GM12878 (cell line): ENCODE measurements at regions not wholly inside any gene's neighbourhood (a gene's known extent, or its start where the extent isn't known, plus 50 kb on each side); places are given as distances from the start of the nearest gene placed in this dataset.

Experiments
- ATAC-seq: fragments of 200-7000 bp; cut with Tn5 transposase; 3 replicates; pipeline ENCODE4 v1.9.1; 2020; ENCODE audit warnings: mild to moderate bottlenecking, moderate library complexity
- BruUV-seq: library from RNA; stranded (reverse); fragments of 400-500 nt; replicated peaks from 2 replicates; lab custom pipeline; 2021; lab: Mats Ljungman, UMichigan
- CTCF ChIA-PET: fragments of 300-600 bp; sonication (Branson Sonifier 250); formaldehyde crosslinking; extraction: SDS; loops from one replicate; lab custom pipeline; 2021; ENCODE audit warnings: inconsistent platforms; lab: Yijun Ruan, JAX
- POLR2A ChIA-PET: fragments of 350-600 bp; formaldehyde crosslinking; extraction: SDS; loops from one replicate; lab custom pipeline; 2021; ENCODE audit warnings: inconsistent platforms; lab: Charles Lee
- RAD21 ChIA-PET: fragments of 300-600 bp; sonication (Branson Sonifier 250); formaldehyde crosslinking; loops from one replicate; lab custom pipeline; 2023; ENCODE audit warnings: antibody characterized with exemption; ENCODE audit not compliant: unreplicated experiment; lab: Charles Lee
- SMC1A ChIA-PET: fragments of 300-600 bp; sonication (Branson Sonifier 250); formaldehyde crosslinking; loops from one replicate; lab custom pipeline; 2023; ENCODE audit not compliant: unreplicated experiment, uncharacterized antibody; lab: Charles Lee
- DNase-seq: peaks from one replicate; pipeline ENCODE4 v3.0.0-alpha.2; 2011; ENCODE audit warnings: low read depth, low spot score
- FAIRE-seq: peaks from 3 replicates; lab custom pipeline; 2011; peaks lifted over from hg19 to GRCh38; lab: Jason Lieb, UNC
- H2AFZ ChIP-seq: 2 replicates; pipeline ENCODE4 v1.6.0; 2011; ENCODE audit warnings: low read depth, low read length, control low read depth; ENCODE audit not compliant: control insufficient read depth
- H3K27ac ChIP-seq: 2 replicates; pipeline ENCODE4 v1.5.1; 2011; ENCODE audit warnings: control low read depth; ENCODE audit not compliant: control insufficient read depth, insufficient read depth
- H3K27me3 ChIP-seq, 2 experiments: replicated peaks in 1 of 2; 2 replicates each; pipeline versions ENCODE4 v1.6.0 to v1.6.1; 2011; ENCODE audit warnings: low read length in 1 of 2; ENCODE audit not compliant: control insufficient read depth in 2 of 2, insufficient read depth in 2 of 2
- H3K36me3 ChIP-seq, 2 experiments: 2 replicates each; pipeline ENCODE4 v1.5.1; 2011; ENCODE audit warnings: low read length in 1 of 2; ENCODE audit not compliant: control insufficient read depth in 2 of 2, insufficient read depth in 2 of 2
- H3K4me1 ChIP-seq: 2 replicates; pipeline ENCODE4 v1.6.1; 2011; ENCODE audit warnings: mild to moderate bottlenecking, low read length, moderate library complexity, mixed read lengths; ENCODE audit not compliant: control insufficient read depth, insufficient read depth
- H3K4me2 ChIP-seq: 2 replicates; pipeline ENCODE4 v1.6.0; 2011; ENCODE audit warnings: control low read depth; ENCODE audit not compliant: control insufficient read depth, insufficient read depth
- H3K4me3 ChIP-seq: fragments of 200-600 bp; sonication (generic); 2 replicates; pipeline ENCODE4 v1.5.1; 2016
- H3K79me2 ChIP-seq: 2 replicates; pipeline ENCODE4 v1.6.0; 2011; ENCODE audit warnings: low read length; ENCODE audit not compliant: control insufficient read depth, insufficient read depth
- H3K9ac ChIP-seq: 2 replicates; pipeline ENCODE4 v1.8.0; 2011; ENCODE audit warnings: low read length, control low read depth, mixed read lengths; ENCODE audit not compliant: control insufficient read depth, insufficient read depth
- H3K9me3 ChIP-seq: replicated peaks from 3 replicates; pipeline ENCODE4 v1.5.1; 2011; ENCODE audit warnings: mild to moderate bottlenecking, low read length; ENCODE audit not compliant: control insufficient read depth, insufficient read depth
- H4K20me1 ChIP-seq: 2 replicates; pipeline ENCODE4 v1.6.0; 2011; ENCODE audit not compliant: control insufficient read depth, insufficient read depth
- BACH1 ChIP-seq: fragments of 450-650 bp; IDR thresholded peaks from 2 replicates; pipeline ENCODE4 v1.6.1; 2017; ENCODE audit warnings: mild to moderate bottlenecking, borderline replicate concordance
- PAX8 ChIP-seq: fragments of 450-650 bp; IDR thresholded peaks from 2 replicates; pipeline ENCODE4 v1.6.1; 2017; ENCODE audit warnings: mild to moderate bottlenecking, moderate library complexity
- POU2F2 ChIP-seq: IDR thresholded peaks from 3 replicates; pipeline ENCODE4 v1.6.1; 2011; ENCODE audit warnings: low read depth, mild to moderate bottlenecking, low read length, borderline replicate concordance
- TARDBP ChIP-seq: IDR thresholded peaks from 2 replicates; pipeline ENCODE4 v1.6.1; 2016; ENCODE audit warnings: borderline replicate concordance
- TBL1XR1 ChIP-seq: IDR thresholded peaks from 2 replicates; pipeline ENCODE4 v1.6.1; 2012; ENCODE audit warnings: low read depth, low read length, improper control_type of control experiment
- YY1 ChIP-seq: IDR thresholded peaks from 2 replicates; pipeline ENCODE4 v1.6.1; 2011; ENCODE audit warnings: low read depth, mild to moderate bottlenecking, low read length
- ZNF274 ChIP-seq: IDR thresholded peaks from one replicate; pipeline ENCODE4 v1.8.0; 2011; ENCODE audit not compliant: insufficient read length, insufficient read depth
- WGBS: methylation state at CpG from one replicate; pipeline ENCODE4 v1.1.6; 2016; ENCODE audit warnings: low lambda C conversion rate; ENCODE audit not compliant: insufficient replicate concordance, insufficient coverage; ENCODE audit errors: missing lambda C conversion rate; 5-methylcytosine and 5-hydroxymethylcytosine counted together
- in situ Hi-C: fragments of 300-500 bp; cut with MboI; formaldehyde crosslinking; loops from 9 replicates; pipeline ENCODE4 v1.14.3; 2018; ENCODE audit warnings: mixed read lengths
- intact Hi-C: fragments of 100-400 bp; cut with micrococcal nuclease; formaldehyde crosslinking; loops from one replicate; pipeline ENCODE4 v1.14.2; 2022; ENCODE audit not compliant: unreplicated experiment
- TF ChIP-seq, protein P1 (sequence below): fragments of 450-650 bp; IDR thresholded peaks from 2 replicates; pipeline ENCODE4 v1.6.1; 2017; ENCODE audit warnings: antibody characterized with exemption, mild to moderate bottlenecking, moderate library complexity
- TF ChIP-seq, protein P2 (sequence below): fragments of 150-350 bp; IDR thresholded peaks from 2 replicates; pipeline ENCODE4 v1.6.1; 2014; ENCODE audit warnings: mild to moderate bottlenecking, low read depth, low read length
- TF ChIP-seq, protein P3 (sequence below): fragments of 450-650 bp; IDR thresholded peaks from 2 replicates; pipeline ENCODE4 v1.6.1; 2018; ENCODE audit warnings: mild to moderate bottlenecking, low read depth, moderate library complexity; ENCODE audit not compliant: partially characterized antibody
- TF ChIP-seq, protein P4 (sequence below): fragments of 450-650 bp; formaldehyde crosslinking; IDR thresholded peaks from 2 replicates; pipeline ENCODE4 v1.5.0; 2022; ENCODE audit warnings: mild to moderate bottlenecking, missing genetic modification characterization
- TF ChIP-seq, protein P5 (sequence below): IDR thresholded peaks from 2 replicates; pipeline ENCODE4 v1.6.1; 2011; ENCODE audit warnings: mild to moderate bottlenecking, low read depth, low read length, moderate library complexity; ENCODE audit not compliant: insufficient replicate concordance

DNA sequence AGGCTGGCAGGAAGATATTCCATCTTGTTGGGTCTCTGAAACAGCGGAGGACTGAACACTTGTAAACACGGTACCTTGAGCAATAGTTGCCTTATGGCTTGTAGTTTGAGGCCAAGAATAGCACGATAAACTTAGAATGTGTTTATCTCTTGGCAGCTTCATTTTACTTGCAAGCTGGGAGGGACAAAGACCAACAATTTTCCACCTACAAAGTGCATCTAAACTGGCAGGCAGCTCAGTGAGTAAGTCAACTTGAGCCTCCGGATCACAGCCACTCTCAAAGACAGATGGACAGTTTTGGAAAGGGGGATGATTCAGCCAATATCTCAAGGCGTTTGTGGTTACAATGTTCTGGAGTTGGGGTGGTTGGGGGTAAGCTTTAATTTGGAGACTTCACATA is 652.6 kb downstream of the CETN3 start:
- no peaks in the 10 kb centered on the region for H4K20me1 ChIP-seq
- BruUV-seq: no TSS peak
- WGBS: 77% methylated on average over 5 of the region's 5 CpGs
- H3K9me3 ChIP-seq: no peaks in the 10 kb centered on the region
- DNase-seq (no peak), FAIRE-seq (no peak), ATAC-seq (no peak)
- no peak overlapping the region for H3K4me2 ChIP-seq
- no peak overlapping the region; the same call in 1 of the 2 replicates for H2AFZ ChIP-seq
- H3K4me1 ChIP-seq: no peaks in the 10 kb centered on the region
- CTCF ChIA-PET: interaction anchor here (1.4 kb wide), 1 partner anchor 27 kb away, joined by 3 read pairs; no protein-coding TSS in a partner anchor
- intact Hi-C loops (loop anchor here (10.0 kb wide), 1 partner anchor 58 kb away; no protein-coding TSS in a partner anchor), in situ Hi-C loops (no loop called here)
- TF ChIP-seq, protein P1, sequence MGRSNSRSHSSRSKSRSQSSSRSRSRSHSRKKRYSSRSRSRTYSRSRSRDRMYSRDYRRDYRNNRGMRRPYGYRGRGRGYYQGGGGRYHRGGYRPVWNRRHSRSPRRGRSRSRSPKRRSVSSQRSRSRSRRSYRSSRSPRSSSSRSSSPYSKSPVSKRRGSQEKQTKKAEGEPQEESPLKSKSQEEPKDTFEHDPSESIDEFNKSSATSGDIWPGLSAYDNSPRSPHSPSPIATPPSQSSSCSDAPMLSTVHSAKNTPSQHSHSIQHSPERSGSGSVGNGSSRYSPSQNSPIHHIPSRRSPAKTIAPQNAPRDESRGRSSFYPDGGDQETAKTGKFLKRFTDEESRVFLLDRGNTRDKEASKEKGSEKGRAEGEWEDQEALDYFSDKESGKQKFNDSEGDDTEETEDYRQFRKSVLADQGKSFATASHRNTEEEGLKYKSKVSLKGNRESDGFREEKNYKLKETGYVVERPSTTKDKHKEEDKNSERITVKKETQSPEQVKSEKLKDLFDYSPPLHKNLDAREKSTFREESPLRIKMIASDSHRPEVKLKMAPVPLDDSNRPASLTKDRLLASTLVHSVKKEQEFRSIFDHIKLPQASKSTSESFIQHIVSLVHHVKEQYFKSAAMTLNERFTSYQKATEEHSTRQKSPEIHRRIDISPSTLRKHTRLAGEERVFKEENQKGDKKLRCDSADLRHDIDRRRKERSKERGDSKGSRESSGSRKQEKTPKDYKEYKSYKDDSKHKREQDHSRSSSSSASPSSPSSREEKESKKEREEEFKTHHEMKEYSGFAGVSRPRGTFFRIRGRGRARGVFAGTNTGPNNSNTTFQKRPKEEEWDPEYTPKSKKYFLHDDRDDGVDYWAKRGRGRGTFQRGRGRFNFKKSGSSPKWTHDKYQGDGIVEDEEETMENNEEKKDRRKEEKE: no peak
- TF ChIP-seq ZNF274: no peak
- TF ChIP-seq, protein P2, sequence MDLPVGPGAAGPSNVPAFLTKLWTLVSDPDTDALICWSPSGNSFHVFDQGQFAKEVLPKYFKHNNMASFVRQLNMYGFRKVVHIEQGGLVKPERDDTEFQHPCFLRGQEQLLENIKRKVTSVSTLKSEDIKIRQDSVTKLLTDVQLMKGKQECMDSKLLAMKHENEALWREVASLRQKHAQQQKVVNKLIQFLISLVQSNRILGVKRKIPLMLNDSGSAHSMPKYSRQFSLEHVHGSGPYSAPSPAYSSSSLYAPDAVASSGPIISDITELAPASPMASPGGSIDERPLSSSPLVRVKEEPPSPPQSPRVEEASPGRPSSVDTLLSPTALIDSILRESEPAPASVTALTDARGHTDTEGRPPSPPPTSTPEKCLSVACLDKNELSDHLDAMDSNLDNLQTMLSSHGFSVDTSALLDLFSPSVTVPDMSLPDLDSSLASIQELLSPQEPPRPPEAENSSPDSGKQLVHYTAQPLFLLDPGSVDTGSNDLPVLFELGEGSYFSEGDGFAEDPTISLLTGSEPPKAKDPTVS: no peak
- TF ChIP-seq, protein P3, sequence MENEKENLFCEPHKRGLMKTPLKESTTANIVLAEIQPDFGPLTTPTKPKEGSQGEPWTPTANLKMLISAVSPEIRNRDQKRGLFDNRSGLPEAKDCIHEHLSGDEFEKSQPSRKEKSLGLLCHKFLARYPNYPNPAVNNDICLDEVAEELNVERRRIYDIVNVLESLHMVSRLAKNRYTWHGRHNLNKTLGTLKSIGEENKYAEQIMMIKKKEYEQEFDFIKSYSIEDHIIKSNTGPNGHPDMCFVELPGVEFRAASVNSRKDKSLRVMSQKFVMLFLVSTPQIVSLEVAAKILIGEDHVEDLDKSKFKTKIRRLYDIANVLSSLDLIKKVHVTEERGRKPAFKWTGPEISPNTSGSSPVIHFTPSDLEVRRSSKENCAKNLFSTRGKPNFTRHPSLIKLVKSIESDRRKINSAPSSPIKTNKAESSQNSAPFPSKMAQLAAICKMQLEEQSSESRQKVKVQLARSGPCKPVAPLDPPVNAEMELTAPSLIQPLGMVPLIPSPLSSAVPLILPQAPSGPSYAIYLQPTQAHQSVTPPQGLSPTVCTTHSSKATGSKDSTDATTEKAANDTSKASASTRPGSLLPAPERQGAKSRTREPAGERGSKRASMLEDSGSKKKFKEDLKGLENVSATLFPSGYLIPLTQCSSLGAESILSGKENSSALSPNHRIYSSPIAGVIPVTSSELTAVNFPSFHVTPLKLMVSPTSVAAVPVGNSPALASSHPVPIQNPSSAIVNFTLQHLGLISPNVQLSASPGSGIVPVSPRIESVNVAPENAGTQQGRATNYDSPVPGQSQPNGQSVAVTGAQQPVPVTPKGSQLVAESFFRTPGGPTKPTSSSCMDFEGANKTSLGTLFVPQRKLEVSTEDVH: no peak
- no peak for TF ChIP-seq POU2F2
- TF ChIP-seq TARDBP: no peak
- no peak for TF ChIP-seq YY1
- TF ChIP-seq, protein P4, sequence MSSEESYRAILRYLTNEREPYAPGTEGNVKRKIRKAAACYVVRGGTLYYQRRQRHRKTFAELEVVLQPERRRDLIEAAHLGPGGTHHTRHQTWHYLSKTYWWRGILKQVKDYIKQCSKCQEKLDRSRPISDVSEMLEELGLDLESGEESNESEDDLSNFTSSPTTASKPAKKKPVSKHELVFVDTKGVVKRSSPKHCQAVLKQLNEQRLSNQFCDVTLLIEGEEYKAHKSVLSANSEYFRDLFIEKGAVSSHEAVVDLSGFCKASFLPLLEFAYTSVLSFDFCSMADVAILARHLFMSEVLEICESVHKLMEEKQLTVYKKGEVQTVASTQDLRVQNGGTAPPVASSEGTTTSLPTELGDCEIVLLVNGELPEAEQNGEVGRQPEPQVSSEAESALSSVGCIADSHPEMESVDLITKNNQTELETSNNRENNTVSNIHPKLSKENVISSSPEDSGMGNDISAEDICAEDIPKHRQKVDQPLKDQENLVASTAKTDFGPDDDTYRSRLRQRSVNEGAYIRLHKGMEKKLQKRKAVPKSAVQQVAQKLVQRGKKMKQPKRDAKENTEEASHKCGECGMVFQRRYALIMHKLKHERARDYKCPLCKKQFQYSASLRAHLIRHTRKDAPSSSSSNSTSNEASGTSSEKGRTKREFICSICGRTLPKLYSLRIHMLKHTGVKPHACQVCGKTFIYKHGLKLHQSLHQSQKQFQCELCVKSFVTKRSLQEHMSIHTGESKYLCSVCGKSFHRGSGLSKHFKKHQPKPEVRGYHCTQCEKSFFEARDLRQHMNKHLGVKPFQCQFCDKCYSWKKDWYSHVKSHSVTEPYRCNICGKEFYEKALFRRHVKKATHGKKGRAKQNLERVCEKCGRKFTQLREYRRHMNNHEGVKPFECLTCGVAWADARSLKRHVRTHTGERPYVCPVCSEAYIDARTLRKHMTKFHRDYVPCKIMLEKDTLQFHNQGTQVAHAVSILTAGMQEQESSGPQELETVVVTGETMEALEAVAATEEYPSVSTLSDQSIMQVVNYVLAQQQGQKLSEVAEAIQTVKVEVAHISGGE: no peak
- no peak for TF ChIP-seq PAX8
- TF ChIP-seq TBL1XR1: no peak
- no peak for TF ChIP-seq BACH1
- TF ChIP-seq, protein P5, sequence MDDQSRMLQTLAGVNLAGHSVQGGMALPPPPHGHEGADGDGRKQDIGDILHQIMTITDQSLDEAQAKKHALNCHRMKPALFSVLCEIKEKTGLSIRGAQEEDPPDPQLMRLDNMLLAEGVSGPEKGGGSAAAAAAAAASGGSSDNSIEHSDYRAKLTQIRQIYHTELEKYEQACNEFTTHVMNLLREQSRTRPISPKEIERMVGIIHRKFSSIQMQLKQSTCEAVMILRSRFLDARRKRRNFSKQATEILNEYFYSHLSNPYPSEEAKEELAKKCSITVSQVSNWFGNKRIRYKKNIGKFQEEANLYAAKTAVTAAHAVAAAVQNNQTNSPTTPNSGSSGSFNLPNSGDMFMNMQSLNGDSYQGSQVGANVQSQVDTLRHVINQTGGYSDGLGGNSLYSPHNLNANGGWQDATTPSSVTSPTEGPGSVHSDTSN: no peak
- H3K36me3 ChIP-seq: no peaks in the 10 kb centered on the region
- POLR2A ChIA-PET: interaction anchor here (0.6 to 0.8 kb wide), 2 partner anchors 28 to 1347 kb away, joined by 3 read pairs; no protein-coding TSS in a partner anchor
- RAD21 ChIA-PET: interaction anchor here (2.0 kb wide), 1 partner anchor 1029 kb away, joined by 5 read pairs; no protein-coding TSS in a partner anchor
- no peak overlapping the region for H3K4me3 ChIP-seq
- H3K79me2 ChIP-seq: no peaks in the 10 kb centered on the region
- SMC1A ChIA-PET: interaction anchor here (1.0 kb wide), 2 partner anchors 9 to 11 kb away, joined by 4 to 7 read pairs; no protein-coding TSS in a partner anchor
- no peak overlapping the region for H3K27ac ChIP-seq
- H3K9ac ChIP-seq: no peak overlapping the region
- no peaks in the 10 kb centered on the region for H3K27me3 ChIP-seq
